Mesothelial cell of epicardium (in vitro differentiated cells): ENCODE measurements at regions not wholly inside any gene's neighbourhood (a gene's known extent, or its start where the extent isn't known, plus 50 kb on each side); places are given as distances from the start of the nearest gene placed in this dataset.

Source experiments
- DNase-seq, 2 experiments: peaks; one replicate each; pipeline ENCODE4 v3.0.0; 2021; ENCODE audit warnings: low spot score in 2 of 2; ENCODE audit not compliant: unreplicated experiment in 2 of 2
- H3K27ac Mint-ChIP-seq: 2 replicates; pipeline ENCODE4 v1.8.0; 2021; ENCODE audit warnings: mixed read lengths
- H3K27me3 Mint-ChIP-seq: 2 replicates; pipeline ENCODE4 v1.8.0; 2021; ENCODE audit warnings: low read depth, mixed read lengths
- H3K36me3 Mint-ChIP-seq: 2 replicates; pipeline ENCODE4 v1.8.0; 2021; ENCODE audit warnings: mixed read lengths
- H3K4me1 Mint-ChIP-seq: 2 replicates; pipeline ENCODE4 v1.8.0; 2021; ENCODE audit warnings: mixed read lengths
- H3K4me3 Mint-ChIP-seq: 2 replicates; pipeline ENCODE4 v1.8.0; 2021; ENCODE audit warnings: mild to moderate bottlenecking, moderate library complexity, mixed read lengths
- H3K9me3 Mint-ChIP-seq: 2 replicates; pipeline ENCODE4 v1.8.0; 2021; ENCODE audit warnings: mixed read lengths
- TF ChIP-seq, protein P1 (sequence below): fragments of 200-600 bp; sonication (generic); IDR thresholded peaks from one replicate; pipeline ENCODE4 v1.5.0; 2021; ENCODE audit warnings: antibody characterized with exemption; ENCODE audit not compliant: unreplicated experiment

DNA sequence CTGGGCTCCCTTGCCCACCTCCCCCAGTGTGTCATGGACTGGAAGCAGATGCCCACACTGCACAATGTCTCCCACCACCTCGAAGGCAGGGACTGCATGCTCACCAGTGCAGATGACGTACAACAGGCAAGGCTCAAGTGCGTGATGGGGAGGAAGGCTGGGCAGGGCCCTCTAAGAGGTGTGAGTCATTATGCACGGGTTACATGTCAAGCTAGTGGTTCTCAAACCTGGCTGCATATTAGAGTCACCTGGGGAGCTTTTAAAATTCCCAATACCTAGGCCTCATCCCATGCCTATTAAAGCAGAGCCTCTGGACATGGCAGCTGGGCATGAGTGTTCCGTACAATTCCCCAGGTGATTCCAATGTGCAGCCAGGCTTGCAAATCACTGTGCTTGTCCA lies 137.9 kb upstream of the NGF start:
- no peak for DNase-seq
- Mint-ChIP-seq H3K4me3 (no peak overlapping the region), H3K36me3 (no peaks in the 10 kb centered on the region), H3K9me3 (no peaks in the 10 kb centered on the region), H3K27ac (no peak overlapping the region), H3K4me1 (peaks cover 2% of the 10 kb centered on the region), H3K27me3 (peaks cover 20% of the 10 kb centered on the region)
- TF ChIP-seq, protein P1, sequence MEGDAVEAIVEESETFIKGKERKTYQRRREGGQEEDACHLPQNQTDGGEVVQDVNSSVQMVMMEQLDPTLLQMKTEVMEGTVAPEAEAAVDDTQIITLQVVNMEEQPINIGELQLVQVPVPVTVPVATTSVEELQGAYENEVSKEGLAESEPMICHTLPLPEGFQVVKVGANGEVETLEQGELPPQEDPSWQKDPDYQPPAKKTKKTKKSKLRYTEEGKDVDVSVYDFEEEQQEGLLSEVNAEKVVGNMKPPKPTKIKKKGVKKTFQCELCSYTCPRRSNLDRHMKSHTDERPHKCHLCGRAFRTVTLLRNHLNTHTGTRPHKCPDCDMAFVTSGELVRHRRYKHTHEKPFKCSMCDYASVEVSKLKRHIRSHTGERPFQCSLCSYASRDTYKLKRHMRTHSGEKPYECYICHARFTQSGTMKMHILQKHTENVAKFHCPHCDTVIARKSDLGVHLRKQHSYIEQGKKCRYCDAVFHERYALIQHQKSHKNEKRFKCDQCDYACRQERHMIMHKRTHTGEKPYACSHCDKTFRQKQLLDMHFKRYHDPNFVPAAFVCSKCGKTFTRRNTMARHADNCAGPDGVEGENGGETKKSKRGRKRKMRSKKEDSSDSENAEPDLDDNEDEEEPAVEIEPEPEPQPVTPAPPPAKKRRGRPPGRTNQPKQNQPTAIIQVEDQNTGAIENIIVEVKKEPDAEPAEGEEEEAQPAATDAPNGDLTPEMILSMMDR, result no peak

DNA sequence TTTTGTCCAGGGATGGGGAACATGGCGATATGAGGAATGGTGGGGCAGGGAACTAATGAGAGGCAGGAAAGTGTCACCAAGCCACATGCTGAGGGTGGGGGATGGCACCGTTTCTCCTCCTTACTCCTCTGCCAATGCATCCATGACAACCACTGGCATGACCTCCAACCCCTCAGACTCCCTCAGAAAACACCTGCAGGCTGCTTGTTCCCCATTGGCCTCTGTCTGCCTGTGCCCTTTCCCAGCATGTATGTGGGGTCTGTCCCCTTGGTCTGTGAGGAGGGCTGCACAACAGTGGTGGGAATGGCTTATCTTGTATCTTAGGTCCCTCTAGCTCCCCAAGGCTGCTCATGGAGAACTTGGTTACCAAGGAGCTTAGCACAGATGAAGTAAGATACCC lies 137.2 kb upstream of the NGF start:
- Mint-ChIP-seq H3K9me3 (no peaks in the 10 kb centered on the region), H3K27me3 (peaks cover 16% of the 10 kb centered on the region), H3K36me3 (no peaks in the 10 kb centered on the region), H3K27ac (no peak overlapping the region), H3K4me3 (no peak overlapping the region), H3K4me1 (peaks cover 8% of the 10 kb centered on the region)
- TF ChIP-seq, protein P1, result no peak
- peak in 1 of 2 experiments; percentile 19 for DNase-seq

DNA sequence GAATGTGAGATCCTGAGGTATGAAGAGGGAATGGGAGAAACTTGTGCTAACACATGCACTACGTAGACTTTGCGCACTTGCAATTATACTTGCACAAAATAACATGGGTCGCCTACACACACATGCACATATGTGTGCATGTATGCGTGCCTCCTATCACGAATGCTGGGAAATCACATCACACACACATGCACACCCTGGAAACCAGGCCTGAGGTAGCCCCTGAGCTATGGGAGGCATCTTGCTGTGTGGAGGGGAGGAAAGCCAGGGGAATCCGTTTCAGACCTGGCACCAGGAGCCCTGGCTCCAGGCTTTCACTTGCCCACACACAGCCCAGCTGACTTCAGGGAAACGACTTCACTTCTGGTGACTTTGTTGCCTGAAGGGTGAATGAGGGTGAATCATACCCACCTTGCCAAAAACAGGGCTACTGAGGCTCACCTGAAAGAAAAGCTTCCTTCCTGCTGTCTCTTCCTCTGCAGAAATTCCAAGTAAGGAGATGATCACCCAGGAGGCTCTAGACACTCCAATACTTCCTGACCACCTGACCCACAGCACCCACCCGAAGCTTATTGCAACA lies 136.0 kb upstream of the NGF start:
- no peaks in the 10 kb centered on the region for H3K9me3 Mint-ChIP-seq
- peaks cover 14% of the 10 kb centered on the region for H3K4me1 Mint-ChIP-seq
- TF ChIP-seq, protein P1, result no peak
- H3K27ac Mint-ChIP-seq, result no peak overlapping the region
- no peak overlapping the region for H3K4me3 Mint-ChIP-seq
- no peak for DNase-seq
- H3K27me3 Mint-ChIP-seq, result peaks cover 9% of the 10 kb centered on the region
- no peaks in the 10 kb centered on the region for H3K36me3 Mint-ChIP-seq

DNA sequence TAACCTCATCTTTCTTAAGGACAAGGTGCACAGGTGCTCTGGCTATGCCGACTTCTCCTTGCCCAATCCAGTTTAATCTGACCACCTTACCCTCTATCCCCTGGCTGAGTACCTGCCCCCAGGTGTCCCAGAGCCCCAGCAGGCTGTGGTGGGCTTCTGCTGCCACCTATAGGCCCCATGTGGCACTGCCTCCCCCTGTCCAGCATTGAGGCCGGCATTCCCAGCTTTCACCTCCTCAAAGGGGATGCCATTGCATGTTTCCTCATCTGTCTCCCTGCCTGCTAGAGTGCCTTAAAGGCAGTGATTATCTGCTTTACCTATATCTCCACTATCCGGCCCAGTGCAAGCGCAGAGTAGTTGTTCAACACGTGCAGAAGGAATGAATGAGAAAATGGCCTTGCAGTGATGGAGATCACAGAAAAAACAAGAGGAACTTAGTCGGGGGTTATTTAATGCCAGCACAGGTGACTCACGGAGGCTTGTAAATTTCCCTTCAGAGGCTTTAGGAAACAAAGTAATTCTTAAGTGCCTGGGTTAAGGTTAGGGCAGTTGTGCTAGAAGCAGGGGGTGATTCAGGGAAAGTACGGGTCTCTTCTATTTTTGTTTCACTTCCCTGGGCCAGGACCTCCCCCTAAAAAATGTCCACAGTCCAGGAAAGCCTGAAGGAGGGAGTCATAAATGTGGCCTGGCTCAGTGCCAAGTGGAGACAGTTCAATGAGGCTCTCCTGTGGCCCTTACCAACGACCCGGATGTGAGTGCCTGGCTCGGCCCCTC lies 131.8 kb upstream of the NGF start:
- no peak overlapping the region for H3K27ac Mint-ChIP-seq
- H3K4me1 Mint-ChIP-seq, result peaks cover 14% of the 10 kb centered on the region
- H3K27me3 Mint-ChIP-seq, result peaks cover 6% of the 10 kb centered on the region
- no peaks in the 10 kb centered on the region for H3K9me3 Mint-ChIP-seq
- no peaks in the 10 kb centered on the region for H3K36me3 Mint-ChIP-seq
- TF ChIP-seq, protein P1, result peak; percentile 66
- no peak overlapping the region for H3K4me3 Mint-ChIP-seq
- peak in 1 of 2 experiments; percentile 56 for DNase-seq

DNA sequence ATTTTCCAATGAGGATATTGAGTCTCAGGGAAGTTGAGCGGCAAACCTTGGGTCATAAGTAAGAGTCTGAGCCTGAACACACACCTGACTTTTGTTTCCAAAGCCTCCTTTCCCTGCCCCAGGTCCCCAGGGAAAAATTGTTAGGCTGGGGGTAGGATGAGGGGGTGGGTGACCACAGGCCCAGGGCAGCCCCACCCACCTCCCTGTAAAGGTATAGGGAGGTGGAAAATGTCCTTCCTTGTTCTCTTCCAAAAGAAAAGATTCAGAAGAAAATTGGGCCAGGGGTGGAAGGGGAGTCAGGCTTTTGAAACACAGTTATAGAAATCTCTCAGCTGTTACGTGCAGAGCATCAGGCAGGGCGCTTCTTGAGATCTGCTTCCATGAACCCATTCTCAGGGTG lies 129.7 kb upstream of the NGF start:
- DNase-seq, result no peak
- H3K27me3 Mint-ChIP-seq, result no peaks in the 10 kb centered on the region
- H3K4me1 Mint-ChIP-seq, result peaks cover 12% of the 10 kb centered on the region
- H3K27ac Mint-ChIP-seq, result no peak overlapping the region
- H3K36me3 Mint-ChIP-seq, result no peaks in the 10 kb centered on the region
- no peak overlapping the region for H3K4me3 Mint-ChIP-seq
- H3K9me3 Mint-ChIP-seq, result no peaks in the 10 kb centered on the region
- TF ChIP-seq, protein P1, result no peak
